CD4-positive, alpha-beta T cell treated with Interleukin-10 for 1 hour (primary cell): ENCODE measurements at regions not wholly inside any gene's neighbourhood (a gene's known extent, or its start where the extent isn't known, plus 50 kb on each side); places are given as distances from the start of the nearest gene placed in this dataset.
A peak's percentile ranks its signal among the peaks of the same experiment; 100 is the strongest.

Experiments used
- DNase-seq: peaks from one replicate; pipeline ENCODE4 v3.0.0-alpha.2; 2020

- DNase-seq: no peak
These were observed 211.3 kb upstream of the FBN2 start for GRCh38 chr5:128749136-128749898.

- DNase-seq: no peak
These were observed 212.1 kb upstream of the FBN2 start for GRCh38 chr5:128750155-128750554.

DNA sequence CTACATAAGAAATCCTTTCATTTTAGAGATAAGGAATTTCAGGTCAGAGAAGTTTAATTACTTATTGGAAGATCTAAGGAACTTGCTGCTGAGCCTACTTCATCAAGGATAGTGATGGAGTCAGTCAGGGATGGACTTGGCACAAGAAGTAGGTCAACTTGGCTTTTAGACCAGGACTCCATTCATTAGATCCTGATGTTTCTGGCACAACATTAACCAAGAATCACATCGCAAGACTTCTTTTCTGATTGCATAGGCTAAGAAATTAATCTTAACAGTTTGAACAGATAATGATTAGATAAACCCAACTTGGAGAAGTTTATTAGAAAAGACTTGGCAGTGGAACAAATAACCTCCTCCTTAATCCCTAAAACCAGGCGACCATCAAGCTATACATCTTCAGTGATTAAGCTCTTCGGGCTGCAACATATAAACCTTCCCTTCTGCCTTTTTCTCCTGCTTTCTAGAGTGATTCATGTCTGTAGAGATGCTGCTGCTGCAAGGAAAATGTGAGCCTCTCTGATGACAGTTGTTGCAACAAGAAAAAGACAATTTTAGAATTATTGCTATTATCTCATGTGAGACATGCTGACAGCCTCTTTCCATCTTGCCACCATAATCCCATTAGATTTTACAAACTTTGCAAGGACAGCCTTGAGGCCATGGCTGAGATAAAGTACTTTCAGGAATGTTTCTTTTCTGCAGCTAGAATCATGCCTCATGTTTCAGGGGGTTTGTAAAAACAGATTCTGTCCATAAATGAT lies 207.9 kb upstream of the SLC27A6 start:
- DNase-seq: no peak

DNA sequence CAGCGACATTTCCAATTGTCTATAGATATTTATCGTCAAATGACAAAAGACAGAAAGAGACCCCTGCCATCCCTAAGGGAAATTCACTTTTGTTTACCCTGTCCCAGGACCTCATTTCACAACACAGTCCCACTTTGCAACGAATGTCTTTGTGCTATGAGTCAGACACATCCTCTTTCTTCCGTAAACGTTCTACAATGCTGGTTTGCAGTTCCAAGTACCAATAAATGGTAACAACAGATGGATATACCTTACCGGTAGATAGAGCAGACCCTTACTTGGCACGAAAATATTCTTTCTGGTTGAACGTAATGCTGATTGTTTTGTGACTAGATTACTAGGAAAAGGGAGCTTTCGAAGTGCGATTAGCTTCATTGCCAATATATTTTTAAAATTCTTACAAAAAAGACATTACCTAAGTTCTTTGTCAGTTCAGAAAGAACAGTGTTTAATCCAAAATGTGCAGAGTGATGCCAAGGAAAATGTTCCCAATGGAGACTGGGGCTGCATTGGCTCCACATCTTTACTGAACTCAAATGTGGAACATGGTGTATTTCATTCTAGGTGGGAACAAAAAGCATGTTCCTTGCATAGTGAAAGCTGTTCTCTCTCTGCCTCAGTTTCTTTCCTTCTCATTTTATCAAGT lies 202.5 kb upstream of the SLC27A6 start:
- no peak for DNase-seq

GRCh38 chr5:128763321-128763720 lies 202.0 kb upstream of the SLC27A6 start:
- no peak for DNase-seq

DNA sequence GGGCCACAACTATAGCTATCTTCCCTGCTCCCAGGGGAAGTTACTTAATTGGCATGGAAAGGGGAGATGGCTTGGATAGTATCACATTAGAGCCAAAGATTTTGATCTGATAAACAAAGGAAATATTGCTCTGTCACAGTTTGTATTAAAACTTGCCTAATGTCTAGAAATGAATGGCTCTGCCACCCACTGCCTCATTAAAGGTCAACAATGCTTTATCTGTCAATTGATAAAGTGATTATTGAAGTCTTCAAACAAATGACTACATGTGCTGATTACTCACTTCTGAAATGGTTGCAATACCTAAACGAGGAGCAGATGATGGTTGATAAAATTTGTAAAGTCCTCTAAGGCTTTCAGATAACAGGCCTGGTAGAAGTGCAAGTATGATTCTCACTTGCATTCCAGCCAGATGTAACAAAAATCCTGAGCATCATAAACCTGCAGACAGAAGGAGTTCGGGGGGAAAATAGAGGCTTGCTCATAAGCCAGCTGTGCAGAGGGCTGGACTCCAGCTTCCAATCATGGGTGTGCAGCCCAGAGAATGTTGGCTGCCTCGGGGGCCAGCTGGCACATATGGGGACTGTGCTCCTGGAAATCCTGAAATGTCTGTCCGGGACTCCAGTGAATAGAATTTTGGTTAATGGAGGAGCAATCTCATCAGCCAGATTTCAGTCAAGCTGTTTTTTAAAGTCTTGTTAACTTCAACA lies 200.5 kb upstream of the SLC27A6 start:
- DNase-seq: no peak

GRCh38 chr5:128765448-128766061 lies 199.7 kb upstream of the SLC27A6 start:
- no peak for DNase-seq

GRCh38 chr5:128766406-128766805 lies 198.9 kb upstream of the SLC27A6 start:
- DNase-seq: no peak

DNA sequence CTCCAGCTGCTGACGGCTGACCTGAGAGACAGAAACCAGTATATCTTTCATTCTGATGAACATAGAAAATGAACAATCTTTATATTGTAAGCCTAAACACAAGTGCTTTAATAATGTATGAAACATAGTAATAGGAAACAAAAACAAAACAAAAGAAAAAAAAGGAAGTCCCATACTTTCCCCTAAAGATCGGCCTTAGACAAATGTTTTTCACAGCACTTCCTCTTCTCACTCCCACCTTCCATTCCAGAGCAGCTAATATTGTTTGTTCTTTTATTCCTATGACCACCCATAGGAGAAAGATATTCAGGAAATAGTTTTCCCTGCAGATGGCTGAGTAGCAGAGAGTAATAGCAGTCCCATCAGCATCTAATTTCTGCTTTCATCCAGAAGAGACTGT lies 194.4 kb upstream of the SLC27A6 start:
- DNase-seq: no peak

GRCh38 chr5:128772356-128772755 lies 192.9 kb upstream of the SLC27A6 start:
- no peak for DNase-seq

- no peak for DNase-seq
These were observed 191.9 kb upstream of the SLC27A6 start for GRCh38 chr5:128773378-128773777.

- DNase-seq: no peak
These were observed 190.7 kb upstream of the SLC27A6 start for GRCh38 chr5:128774605-128775004.

- no peak for DNase-seq
These were observed 189.7 kb upstream of the SLC27A6 start for GRCh38 chr5:128775558-128775957.

DNA sequence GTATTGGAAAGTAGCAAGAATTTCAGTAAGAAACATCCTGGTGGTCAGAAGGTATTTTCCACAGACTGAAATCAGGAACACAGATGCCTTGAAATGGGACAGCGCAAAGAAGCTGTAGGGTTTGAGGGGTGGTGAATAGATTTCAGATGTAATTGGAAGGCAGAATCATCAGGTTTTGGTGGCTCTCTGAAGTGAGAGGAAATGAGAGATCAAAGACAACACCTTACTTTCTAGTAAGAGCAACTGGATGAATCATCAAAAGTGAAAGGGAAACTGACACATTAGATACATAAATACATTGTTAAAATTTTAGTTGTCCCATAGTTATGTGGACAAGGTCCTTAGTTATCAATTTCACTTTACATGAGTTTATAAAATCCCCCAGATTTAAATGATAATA lies 188.2 kb upstream of the SLC27A6 start:
- peak; percentile 17 for DNase-seq

- DNase-seq: no peak
These were observed 186.8 kb upstream of the SLC27A6 start for GRCh38 chr5:128778474-128778873.

- no peak for DNase-seq
These were observed 182.8 kb upstream of the SLC27A6 start for GRCh38 chr5:128782446-128782845.

- no peak for DNase-seq
These were observed 180.6 kb upstream of the SLC27A6 start for GRCh38 chr5:128784726-128785125.

- no peak for DNase-seq
These were observed 174.0 kb upstream of the SLC27A6 start for GRCh38 chr5:128791312-128791711.

DNA sequence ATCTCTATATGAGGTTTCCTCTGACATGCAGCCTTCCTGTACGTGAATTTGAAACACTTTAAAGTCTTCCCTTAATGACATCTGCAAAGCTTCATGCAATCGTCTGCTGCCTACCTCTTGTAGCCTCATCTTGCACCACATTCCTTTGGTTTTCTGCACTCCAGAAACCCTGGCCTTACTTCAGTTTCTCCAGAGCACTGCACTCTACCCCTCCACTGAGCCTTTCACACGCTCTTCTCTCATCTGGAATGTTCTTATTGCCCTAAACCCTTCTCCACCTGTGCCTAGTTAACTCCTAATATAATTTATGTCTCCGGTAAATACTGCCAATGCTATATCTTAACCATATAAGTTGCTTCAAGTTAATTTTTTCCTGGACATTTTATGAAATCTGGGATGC lies 168.8 kb upstream of the SLC27A6 start:
- no peak for DNase-seq

DNA sequence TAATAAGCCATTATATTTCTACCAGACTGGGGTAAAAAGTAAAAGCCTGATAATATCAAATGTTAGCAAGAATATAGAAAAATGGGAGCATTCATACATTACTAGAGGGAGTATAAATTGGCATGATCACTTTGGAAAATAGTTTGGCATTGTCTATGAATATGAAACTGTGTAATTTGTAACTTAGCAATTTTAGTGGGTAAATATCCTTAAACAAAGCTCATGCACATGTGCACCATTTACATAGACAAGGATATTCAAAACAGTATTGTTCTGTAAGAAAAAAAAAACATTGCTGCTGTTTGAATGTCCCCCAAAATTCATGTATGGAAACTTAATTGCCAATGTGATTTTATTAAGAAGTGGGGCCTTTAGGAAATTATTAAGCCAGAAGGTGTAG lies 166.4 kb upstream of the SLC27A6 start:
- DNase-seq: no peak

DNA sequence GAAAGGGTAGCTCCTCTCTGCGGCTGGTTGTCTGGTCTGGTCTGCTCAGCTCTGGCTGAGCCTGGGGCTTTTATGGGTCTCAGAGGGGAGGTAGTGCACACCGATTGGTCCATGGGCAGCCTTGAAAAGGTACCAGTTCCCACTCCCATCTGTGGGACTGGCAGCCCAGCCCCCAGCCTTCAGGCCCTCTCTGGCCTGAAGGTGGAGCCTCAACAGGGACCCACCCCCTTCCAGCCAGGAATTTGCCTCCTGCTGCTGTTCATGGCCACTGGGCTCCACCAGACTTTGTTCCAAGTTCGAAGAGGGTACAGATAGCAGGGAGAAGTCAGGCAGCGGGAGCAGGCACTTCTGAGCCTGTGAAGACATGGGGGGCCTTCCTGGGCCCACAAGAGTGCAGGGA lies 165.3 kb upstream of the SLC27A6 start:
- no peak for DNase-seq

DNA sequence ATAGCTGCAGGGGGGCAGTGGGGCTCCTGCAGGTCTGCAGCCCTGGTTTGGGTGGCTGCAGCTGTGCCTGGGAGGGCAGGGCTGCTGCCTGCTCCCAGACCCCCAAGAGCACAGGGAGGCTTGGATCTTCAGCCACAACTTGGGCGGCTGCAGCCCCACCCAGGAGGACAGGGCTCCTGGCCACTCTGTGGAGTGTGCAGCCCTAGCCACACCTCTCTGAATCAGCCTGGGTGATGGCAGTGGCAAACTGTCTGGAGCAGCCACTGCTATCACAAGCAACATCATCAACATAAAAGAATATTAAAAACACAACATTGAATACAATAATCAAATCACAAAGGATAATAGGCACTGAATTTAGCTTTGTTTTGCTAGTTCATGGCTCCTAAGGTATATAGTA lies 164.9 kb upstream of the SLC27A6 start:
- DNase-seq: no peak
